22Rv1 (cell line): ENCODE measurements at regions not wholly inside any gene's neighbourhood (a gene's known extent, or its start where the extent isn't known, plus 50 kb on each side); places are given as distances from the start of the nearest gene placed in this dataset.

Source experiments
- H3K27ac ChIP-seq: fragments of 450-650 bp; 2 replicates; pipeline ENCODE4 v1.5.1; 2017
- ZFX ChIP-seq: fragments of 450-650 bp; IDR thresholded peaks from 2 replicates; pipeline ENCODE4 v1.6.1; 2017; ENCODE audit warnings: antibody characterized with exemption, borderline replicate concordance
- TF ChIP-seq, protein P1 (sequence below): fragments of 450-650 bp; IDR thresholded peaks from 2 replicates; pipeline ENCODE4 v1.5.1; 2017; ENCODE audit warnings: mild to moderate bottlenecking

DNA sequence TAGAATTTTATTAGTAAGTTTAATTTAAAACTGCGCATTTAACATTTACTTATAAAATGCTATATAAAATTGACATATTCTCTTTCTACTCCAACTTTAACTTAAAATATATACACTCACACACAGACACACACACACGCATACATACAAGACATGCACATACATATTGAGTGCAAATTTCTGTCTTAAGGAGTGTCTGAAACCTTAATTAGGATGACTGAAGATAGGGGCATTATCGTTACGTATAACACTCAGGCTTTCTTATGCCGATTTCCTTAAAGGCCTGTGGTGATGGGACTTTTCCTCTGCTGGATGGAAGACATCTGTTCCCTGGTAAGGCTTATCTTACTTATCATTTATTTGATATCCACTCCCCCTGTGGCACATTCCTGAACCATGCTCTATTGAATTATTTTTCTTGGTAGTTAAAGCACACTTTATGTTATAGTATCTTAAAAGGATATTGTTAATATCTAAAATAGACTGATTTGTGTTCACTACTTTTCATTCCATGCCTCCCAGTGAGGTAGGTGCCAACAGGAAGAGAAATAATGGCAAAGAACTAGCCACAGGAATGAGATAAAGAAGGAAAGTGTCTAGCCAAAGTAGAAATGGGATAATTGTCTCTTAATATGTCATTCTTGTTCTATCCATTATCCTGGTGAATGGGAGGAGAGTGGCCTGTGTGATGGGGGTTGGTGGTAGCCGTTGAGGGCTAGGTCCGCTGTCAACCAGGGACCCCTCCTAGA lies 92.9 kb upstream of the GPRIN3 start:
- H3K27ac ChIP-seq: no peak overlapping the region
- no peak for TF ChIP-seq ZFX
- TF ChIP-seq, protein P1, sequence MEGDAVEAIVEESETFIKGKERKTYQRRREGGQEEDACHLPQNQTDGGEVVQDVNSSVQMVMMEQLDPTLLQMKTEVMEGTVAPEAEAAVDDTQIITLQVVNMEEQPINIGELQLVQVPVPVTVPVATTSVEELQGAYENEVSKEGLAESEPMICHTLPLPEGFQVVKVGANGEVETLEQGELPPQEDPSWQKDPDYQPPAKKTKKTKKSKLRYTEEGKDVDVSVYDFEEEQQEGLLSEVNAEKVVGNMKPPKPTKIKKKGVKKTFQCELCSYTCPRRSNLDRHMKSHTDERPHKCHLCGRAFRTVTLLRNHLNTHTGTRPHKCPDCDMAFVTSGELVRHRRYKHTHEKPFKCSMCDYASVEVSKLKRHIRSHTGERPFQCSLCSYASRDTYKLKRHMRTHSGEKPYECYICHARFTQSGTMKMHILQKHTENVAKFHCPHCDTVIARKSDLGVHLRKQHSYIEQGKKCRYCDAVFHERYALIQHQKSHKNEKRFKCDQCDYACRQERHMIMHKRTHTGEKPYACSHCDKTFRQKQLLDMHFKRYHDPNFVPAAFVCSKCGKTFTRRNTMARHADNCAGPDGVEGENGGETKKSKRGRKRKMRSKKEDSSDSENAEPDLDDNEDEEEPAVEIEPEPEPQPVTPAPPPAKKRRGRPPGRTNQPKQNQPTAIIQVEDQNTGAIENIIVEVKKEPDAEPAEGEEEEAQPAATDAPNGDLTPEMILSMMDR: no peak

DNA sequence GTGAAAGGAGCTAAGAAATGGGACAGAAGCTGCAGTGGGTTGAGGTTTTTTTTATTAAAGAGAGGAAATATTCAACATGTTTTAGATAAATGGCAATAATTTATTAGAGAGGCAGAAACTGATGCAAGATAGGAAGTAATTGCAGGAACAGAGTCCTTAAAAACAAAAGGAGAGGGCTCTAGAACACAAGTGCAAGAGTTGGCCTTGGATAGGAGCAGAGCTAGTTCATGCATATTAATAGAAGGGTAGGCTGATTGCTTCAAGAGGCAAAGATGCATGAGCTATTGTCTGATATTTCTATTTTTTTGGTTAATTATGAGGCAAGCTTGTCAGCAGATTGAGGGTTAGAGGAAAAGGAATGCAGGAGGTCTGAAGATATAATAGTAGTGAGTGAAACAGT lies 91.0 kb upstream of the GPRIN3 start:
- no peak for TF ChIP-seq ZFX
- TF ChIP-seq, protein P1: no peak
- no peak overlapping the region for H3K27ac ChIP-seq

DNA sequence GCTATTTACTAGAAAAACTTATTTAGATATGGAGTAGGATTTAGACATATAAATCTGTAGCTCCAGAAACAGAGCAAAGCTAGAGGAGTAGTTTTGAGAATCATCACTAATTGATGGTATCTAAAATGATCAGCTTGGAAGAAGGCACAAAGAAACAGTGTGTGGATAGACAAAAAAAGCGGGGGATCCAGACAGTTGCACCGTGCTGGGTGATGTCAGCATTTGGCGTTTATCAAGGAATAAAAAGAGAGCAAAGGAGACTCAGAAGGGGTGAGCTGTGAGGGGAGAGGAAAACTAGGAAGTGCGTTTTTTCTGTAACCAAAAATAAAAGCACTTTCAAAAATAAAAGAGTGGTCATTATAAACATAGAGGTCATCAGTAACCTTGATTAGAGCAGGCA lies 90.5 kb upstream of the GPRIN3 start:
- no peak overlapping the region for H3K27ac ChIP-seq
- no peak for TF ChIP-seq ZFX

DNA sequence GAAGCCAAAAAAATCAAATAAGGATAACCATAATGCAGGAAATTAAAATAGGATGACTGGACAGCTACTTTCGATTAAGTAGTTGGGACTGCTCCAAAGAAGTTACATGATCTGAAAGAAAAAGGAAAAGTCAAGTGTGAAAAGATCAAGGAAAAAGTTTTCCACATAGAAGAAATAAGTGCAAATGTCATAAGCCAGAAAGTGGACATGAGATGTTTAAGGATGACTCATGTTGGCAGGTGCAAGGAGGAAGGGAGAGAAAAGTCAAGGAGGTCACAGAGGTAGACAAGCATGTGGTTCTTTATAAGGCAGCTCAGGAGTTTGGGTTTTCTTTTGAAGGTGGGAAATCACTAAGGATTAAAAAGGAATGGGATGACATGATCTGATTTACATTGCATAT lies 89.8 kb upstream of the GPRIN3 start:
- TF ChIP-seq, protein P1: no peak
- TF ChIP-seq ZFX: no peak
- H3K27ac ChIP-seq: no peak overlapping the region

DNA sequence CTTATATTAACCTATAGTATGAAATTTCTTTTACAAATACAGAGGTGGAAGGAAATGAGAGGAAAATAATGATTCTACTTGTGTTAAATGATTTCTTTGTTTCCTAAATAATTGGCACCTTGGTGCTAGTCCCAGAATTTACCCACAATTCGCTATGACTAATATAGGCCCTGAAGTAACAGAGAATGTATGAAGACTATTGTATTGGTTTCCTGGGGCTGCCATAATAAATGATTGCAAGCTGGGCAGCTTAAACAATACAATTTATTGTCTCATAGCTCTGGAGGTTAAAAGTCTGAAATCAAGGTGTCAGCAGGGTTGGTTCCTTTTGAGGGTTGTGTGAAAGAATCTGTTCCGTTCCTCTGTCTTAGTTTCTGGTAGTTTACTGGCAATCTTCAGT lies 74.8 kb upstream of the GPRIN3 start:
- TF ChIP-seq, protein P1: no peak
- H3K27ac ChIP-seq: no peak overlapping the region

DNA sequence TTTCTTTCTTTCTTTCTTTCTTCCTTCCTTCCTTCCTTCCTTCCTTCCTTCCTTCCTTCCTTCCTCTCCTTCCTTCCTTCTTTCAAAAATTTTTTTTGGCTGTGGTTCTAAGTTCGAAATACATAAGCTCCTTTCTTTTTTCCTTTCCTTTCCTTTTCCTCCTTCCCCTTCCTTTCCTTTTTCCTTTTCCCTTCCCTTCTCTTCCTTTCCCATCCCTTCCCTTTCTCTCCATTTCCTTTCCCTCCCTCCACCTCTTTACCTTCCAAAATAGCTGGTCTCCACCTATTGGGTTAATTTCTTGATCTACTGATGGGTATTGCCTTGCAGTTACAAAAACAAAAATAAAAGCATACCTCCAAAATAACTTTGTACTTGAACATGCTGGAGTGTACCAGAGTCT lies 73.4 kb upstream of the GPRIN3 start:
- TF ChIP-seq ZFX: no peak
- no peak overlapping the region for H3K27ac ChIP-seq

DNA sequence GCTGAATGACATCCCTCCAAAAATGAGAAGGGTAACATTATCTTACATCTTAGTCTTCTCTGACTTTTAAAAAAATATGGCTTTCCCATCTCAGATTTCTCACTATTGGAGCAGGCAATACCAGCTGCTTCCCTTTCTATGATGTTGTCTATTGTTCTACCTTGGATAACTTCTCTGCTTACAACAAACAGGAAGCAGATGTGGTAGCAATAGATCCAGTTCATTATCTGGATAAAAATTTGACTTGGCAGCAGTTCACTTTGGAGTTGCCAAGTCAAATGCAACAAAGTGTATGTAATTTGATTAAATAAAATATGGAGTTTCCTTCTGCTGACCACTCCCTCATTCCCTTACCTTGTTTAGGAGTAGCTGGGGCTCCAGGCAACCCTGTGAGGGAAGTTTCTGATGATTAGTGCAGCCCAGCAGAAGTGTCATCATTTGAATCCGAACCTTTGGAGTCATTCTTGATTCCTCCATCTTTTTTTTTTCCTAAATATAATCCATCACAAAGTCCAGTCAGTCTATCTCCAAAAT lies 72.0 kb upstream of the GPRIN3 start:
- no peak overlapping the region for H3K27ac ChIP-seq
- no peak for TF ChIP-seq ZFX
- TF ChIP-seq, protein P1: no peak

DNA sequence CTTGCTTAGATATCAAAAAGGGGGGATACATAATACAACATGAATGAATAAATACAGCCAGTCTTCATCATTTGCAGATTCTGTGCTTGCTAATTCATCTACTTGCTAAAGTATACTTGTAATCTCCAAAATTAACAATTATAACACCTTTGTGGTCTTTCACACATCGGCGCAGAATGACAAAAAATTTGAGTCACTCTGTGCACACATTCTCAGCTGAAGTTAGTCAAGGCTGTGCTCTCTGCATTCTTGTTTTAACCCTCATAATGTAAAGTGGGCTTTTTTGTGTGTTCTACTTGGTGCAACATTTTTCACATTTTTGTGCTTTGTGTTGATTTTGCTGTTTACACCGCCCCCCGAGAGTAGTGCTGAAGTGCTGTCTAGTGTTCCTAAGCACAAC lies 65.8 kb upstream of the GPRIN3 start:
- no peak for TF ChIP-seq ZFX
- TF ChIP-seq, protein P1: no peak
- H3K27ac ChIP-seq: no peak overlapping the region
